OCI-LY1 (cell line): ENCODE measurements at regions not wholly inside any gene's neighbourhood (a gene's known extent, or its start where the extent isn't known, plus 50 kb on each side); places are given as distances from the start of the nearest gene placed in this dataset.

Source experiments
- CTCF ChIP-seq: fragments of 200-600 bp; sonication (generic), shearing (Covaris generic); IDR thresholded peaks from 2 replicates; pipeline ENCODE4 v1.5.1; 2017; ENCODE audit warnings: mild to moderate bottlenecking, antibody characterized with exemption, low read length, moderate library complexity, mixed read lengths
- EZH2 ChIP-seq: fragments of 200-600 bp; sonication (generic), shearing (Covaris generic); IDR thresholded peaks from 2 replicates; pipeline ENCODE4 v1.8.0; 2017; ENCODE audit warnings: borderline replicate concordance, mixed run types, mild to moderate bottlenecking, antibody characterized with exemption, low read length, moderate library complexity, mixed read lengths

DNA sequence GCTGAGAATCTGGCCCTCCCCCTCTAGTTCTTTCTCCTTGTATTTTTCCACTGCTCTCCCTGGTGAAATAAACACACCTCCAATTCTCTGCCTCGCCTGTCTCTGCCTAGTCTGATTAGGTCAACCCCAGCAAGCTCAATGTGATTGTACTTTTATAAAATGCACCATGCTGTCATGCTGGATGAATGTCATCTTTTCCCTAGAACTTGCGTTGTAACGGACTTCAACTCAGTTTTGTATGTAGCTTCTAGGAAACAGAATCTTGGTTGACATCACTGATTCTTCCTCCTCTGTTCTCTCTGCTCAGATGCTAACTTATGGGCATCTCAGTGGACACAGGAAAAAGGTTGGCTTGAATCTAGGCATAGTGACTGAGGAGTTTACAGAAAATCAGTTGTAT is 261.9 kb upstream of the ISX start:
- no peak for TF ChIP-seq CTCF
- TF ChIP-seq EZH2 = no peak
